OCI-LY1 (cell line): ENCODE measurements at regions not wholly inside any gene's neighbourhood (a gene's known extent, or its start where the extent isn't known, plus 50 kb on each side); places are given as distances from the start of the nearest gene placed in this dataset.

Experiments
- H2AFZ ChIP-seq: fragments of 200-600 bp; sonication (generic), shearing (Covaris generic); 2 replicates; pipeline ENCODE4 v1.6.0; 2014; ENCODE audit warnings: antibody characterized with exemption, mild to moderate bottlenecking, low read length
- H3F3A ChIP-seq: fragments of 200-600 bp; sonication (generic), shearing (Covaris generic); 2 replicates; pipeline ENCODE4 v1.6.0; 2014; ENCODE audit warnings: mild to moderate bottlenecking, antibody characterized with exemption, low read length, moderate library complexity; ENCODE audit not compliant: insufficient read depth
- H3K27ac ChIP-seq: fragments of 200-600 bp; sonication (generic); 2 replicates; pipeline ENCODE4 v1.5.1; 2014; ENCODE audit warnings: low read length, mixed run types, mild to moderate bottlenecking, low read depth; ENCODE audit not compliant: poor library complexity, severe bottlenecking
- H3K27me3 ChIP-seq: fragments of 200-600 bp; sonication (generic); 2 replicates; pipeline ENCODE4 v1.6.0; 2014; ENCODE audit warnings: antibody characterized with exemption, mild to moderate bottlenecking, low read length, moderate library complexity; ENCODE audit not compliant: insufficient read depth
- H3K36me3 ChIP-seq: fragments of 200-600 bp; sonication (generic); 2 replicates; pipeline ENCODE4 v1.6.1; 2014; ENCODE audit warnings: mild to moderate bottlenecking, antibody characterized with exemption, low read length, moderate library complexity, mixed read lengths; ENCODE audit not compliant: insufficient read depth
- H3K4me1 ChIP-seq: fragments of 200-600 bp; sonication (generic); 2 replicates; pipeline ENCODE4 v1.5.1; 2014; ENCODE audit warnings: mild to moderate bottlenecking, low read length, moderate library complexity; ENCODE audit not compliant: insufficient read depth, severe bottlenecking
- H3K4me2 ChIP-seq: fragments of 200-600 bp; sonication (generic), shearing (Covaris generic); 2 replicates; pipeline ENCODE4 v1.6.1; 2014; ENCODE audit warnings: low read length
- H3K4me3 ChIP-seq: fragments of 200-600 bp; sonication (generic); 2 replicates; pipeline ENCODE4 v1.5.1; 2014; ENCODE audit warnings: low read length, low read depth, mild to moderate bottlenecking, mixed read lengths; ENCODE audit not compliant: poor library complexity, severe bottlenecking
- H3K79me2 ChIP-seq: fragments of 200-600 bp; shearing (Covaris generic); 2 replicates; pipeline ENCODE4 v1.6.1; 2016; ENCODE audit warnings: mixed run types, low read length, mixed read lengths; ENCODE audit not compliant: insufficient read depth
- H3K9ac ChIP-seq: fragments of 200-600 bp; sonication (generic), shearing (Covaris generic); 2 replicates; pipeline ENCODE4 v1.6.1; 2014; ENCODE audit warnings: mild to moderate bottlenecking, low read length, mixed read lengths
- H3K9me2 ChIP-seq: fragments of 200-600 bp; sonication (generic), shearing (Covaris generic); 2 replicates; pipeline ENCODE4 v1.6.1; 2014; ENCODE audit warnings: low read depth, mild to moderate bottlenecking, low read length, mixed read lengths
- H3K9me3 ChIP-seq: fragments of 200-600 bp; shearing (Covaris generic); 2 replicates; pipeline ENCODE4 v1.6.1; 2014; ENCODE audit warnings: low read length, mixed read lengths
- H4K20me1 ChIP-seq: fragments of 200-600 bp; sonication (generic), shearing (Covaris generic); 2 replicates; pipeline ENCODE4 v1.6.0; 2016; ENCODE audit warnings: mild to moderate bottlenecking, low read length; ENCODE audit not compliant: insufficient read depth
- CTCF ChIP-seq: fragments of 200-600 bp; sonication (generic), shearing (Covaris generic); IDR thresholded peaks from 2 replicates; pipeline ENCODE4 v1.5.1; 2017; ENCODE audit warnings: mild to moderate bottlenecking, antibody characterized with exemption, low read length, moderate library complexity, mixed read lengths
- EZH2 ChIP-seq: fragments of 200-600 bp; sonication (generic), shearing (Covaris generic); IDR thresholded peaks from 2 replicates; pipeline ENCODE4 v1.8.0; 2017; ENCODE audit warnings: borderline replicate concordance, mixed run types, mild to moderate bottlenecking, antibody characterized with exemption, low read length, moderate library complexity, mixed read lengths

GRCh38 chr3:59440285-59441028, 390.6 kb upstream of the CFAP20DC start:
- no peaks in the 10 kb centered on the region for H3K27me3 ChIP-seq
- H3K4me2 ChIP-seq = no peak overlapping the region
- no peaks in the 10 kb centered on the region for H3K79me2 ChIP-seq
- peaks cover 6% of the 10 kb centered on the region for H3K4me1 ChIP-seq
- H3F3A ChIP-seq = no peaks in the 10 kb centered on the region
- TF ChIP-seq CTCF (no peak), EZH2 (no peak)
- no peak overlapping the region for H2AFZ ChIP-seq
- H3K9me2 ChIP-seq = no peaks in the 10 kb centered on the region
- no peaks in the 10 kb centered on the region for H3K9me3 ChIP-seq
- H3K36me3 ChIP-seq = no peaks in the 10 kb centered on the region
- no peak overlapping the region for H3K4me3 ChIP-seq
- no peaks in the 10 kb centered on the region for H4K20me1 ChIP-seq
- H3K9ac ChIP-seq = no peak overlapping the region
- no peak overlapping the region for H3K27ac ChIP-seq

DNA sequence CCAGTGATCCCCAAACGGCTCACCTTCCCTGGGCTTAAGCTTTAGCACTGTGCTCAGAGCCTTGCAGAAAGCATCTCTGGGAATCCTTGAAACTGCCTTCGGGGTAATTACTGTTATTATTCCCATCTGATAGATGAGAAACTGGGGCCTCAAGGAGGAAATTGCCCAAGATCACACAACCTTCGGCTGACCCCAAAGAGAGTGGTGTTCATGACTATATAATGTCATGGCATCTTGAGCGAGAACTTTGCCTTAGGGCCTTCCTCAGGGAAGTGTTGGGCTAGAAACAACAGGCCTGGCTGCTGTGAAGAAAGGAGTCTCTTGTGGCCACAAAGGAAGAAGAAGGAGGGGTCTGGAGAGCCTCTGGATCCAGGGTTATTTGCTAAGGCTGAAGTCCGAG, 388.7 kb upstream of the CFAP20DC start:
- Histone ChIP-seq H3K9me3 (no peaks in the 10 kb centered on the region), H3K79me2 (no peaks in the 10 kb centered on the region), H3K27ac (no peak overlapping the region), H3K4me1 (no peaks in the 10 kb centered on the region), H3K4me3 (no peak overlapping the region), H3K27me3 (no peaks in the 10 kb centered on the region), H3K36me3 (no peaks in the 10 kb centered on the region), H3F3A (no peaks in the 10 kb centered on the region), H3K4me2 (no peak overlapping the region), H2AFZ (no peak overlapping the region), H3K9me2 (no peaks in the 10 kb centered on the region), H3K9ac (no peak overlapping the region), H4K20me1 (no peaks in the 10 kb centered on the region)
- TF ChIP-seq CTCF (no peak), EZH2 (no peak)

GRCh38 chr3:59436164-59436958, 386.5 kb upstream of the CFAP20DC start:
- Histone ChIP-seq H3K27me3 (no peaks in the 10 kb centered on the region; the same call in 1 of the 2 replicates), H3K9ac (no peak overlapping the region), H3K4me2 (no peak overlapping the region), H3K9me2 (no peaks in the 10 kb centered on the region), H3K36me3 (no peaks in the 10 kb centered on the region), H3K9me3 (no peaks in the 10 kb centered on the region), H2AFZ (no peak overlapping the region), H3K27ac (no peak overlapping the region), H3K4me1 (no peaks in the 10 kb centered on the region), H3F3A (no peaks in the 10 kb centered on the region), H3K4me3 (no peak overlapping the region), H4K20me1 (no peaks in the 10 kb centered on the region), H3K79me2 (no peaks in the 10 kb centered on the region)
- no peak for TF ChIP-seq CTCF
- no peak for TF ChIP-seq EZH2
